HG03139 (cell line): ENCODE measurements at regions not wholly inside any gene's neighbourhood (a gene's known extent, or its start where the extent isn't known, plus 50 kb on each side); places are given as distances from the start of the nearest gene placed in this dataset.

Experiments used
- ATAC-seq: cut with Tn5 transposase; IDR thresholded peaks from one replicate; pipeline ENCODE4 v1.9.1; 2021; ENCODE audit not compliant: unreplicated experiment

DNA sequence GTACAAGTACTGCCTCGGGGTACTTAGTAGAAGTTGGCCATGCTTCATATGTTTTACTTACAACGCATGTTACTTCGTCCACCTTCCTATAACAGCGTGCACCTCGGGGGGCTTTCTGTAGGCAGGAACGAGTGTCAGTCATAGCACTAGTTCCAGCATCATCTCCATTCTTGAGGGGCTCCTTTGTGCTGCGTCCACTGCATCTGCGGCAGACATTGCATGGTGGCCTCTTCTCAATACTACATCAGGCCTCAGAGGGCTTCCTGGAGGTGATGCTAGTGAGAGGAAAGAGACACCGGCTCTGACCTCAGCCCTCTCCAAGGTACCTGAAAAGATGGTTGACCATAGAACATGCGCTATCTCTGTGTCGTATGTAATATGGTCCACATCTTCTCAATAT is 121.2 kb upstream of the RTL1 start:
- ATAC-seq: no peak

DNA sequence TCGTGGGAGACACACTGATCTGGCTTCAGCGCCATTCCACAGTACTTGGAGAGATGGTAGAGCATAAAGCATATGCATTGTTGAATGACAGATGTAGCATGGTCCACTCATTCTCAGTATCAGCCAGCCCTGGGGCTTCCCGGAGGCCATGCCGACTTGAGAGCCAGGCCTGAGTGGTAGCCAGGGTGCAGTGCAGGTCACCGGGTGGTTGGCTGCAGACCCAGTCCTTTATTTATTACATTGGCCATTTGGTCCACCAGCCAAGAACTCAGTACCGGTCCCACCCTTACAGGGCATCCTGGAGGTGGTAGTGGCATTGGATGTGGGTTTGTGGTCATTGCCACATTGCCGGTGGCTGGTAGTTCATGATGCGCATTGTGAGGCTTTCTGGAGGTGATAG is 121.6 kb upstream of the RTL1 start:
- no peak for ATAC-seq

DNA sequence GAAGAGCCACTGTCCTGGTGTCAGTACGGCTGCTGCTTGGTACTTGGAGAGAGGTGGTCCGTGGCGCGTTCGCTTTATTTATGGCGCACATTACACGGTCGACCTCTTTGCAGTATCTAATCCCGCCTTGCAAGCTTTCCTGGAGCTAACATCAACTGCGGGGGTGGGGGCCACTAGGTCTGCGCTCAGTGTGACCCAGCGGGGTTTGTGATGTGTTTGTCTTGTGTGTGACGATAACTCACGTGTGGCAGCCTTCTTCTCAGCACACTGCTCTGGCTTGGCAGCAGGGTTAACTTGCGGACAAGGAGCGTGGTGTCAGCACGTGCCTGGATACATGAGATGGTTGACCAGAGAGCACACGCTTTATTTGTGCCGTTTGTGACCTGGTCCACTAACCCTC is 122.2 kb upstream of the RTL1 start:
- no peak for ATAC-seq

DNA sequence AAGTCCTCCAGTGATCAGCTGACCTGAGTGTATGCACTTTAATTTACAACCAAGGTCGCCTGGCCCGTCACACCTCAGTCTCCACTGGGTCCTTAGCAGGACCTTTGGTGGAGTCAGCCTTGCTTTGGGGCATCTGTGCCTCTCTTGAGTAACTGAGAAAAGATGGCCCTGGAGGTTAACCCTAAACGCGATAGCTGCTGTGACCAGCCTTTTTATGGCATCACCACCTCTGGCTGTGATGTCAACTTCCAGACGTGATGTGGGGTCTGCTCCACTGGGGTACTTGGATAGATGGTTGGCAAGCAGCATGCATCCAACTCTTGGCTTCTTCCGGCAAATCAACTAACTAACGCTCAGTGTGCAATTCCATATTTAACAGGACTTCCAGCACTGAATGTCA is 122.8 kb upstream of the RTL1 start:
- ATAC-seq: no peak

DNA sequence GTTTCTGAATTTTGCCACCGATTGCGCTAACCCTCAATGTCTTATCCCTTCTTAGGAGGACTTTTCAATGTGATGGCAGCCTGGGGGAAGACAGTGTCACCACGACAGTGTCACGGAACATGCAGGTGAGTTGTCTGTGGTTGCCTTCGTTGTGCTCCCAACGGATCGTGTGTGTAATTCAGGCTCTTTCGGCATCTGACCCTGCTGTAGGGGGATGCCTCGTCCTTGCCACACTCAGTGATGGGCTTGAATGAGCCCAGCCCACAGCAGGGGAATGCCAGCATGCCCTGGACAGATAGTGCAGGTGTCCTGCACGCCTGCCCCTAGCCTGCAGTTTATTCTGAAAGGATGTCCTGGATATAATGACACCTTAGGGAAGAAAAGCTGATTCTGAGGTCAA is 123.8 kb upstream of the RTL1 start:
- no peak for ATAC-seq

DNA sequence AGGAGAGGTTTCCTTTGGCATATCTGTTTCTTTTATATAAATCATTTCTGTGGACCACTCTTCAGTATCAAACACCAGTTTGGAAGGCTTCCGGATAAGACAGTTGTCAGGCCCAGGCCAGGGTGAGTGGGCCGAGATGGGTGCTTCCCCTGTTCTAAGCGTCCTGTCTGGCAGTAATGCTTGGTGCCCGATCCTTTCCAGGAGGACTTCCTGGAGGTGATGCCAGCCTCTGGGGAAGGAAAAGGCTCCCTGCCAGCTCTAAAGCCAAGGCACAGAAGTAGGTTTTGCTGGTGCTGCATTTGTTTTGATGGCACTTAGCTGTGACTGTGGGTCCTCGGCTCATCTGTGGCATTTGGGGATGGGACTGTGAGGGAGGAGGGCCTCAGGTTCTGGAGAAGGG is 124.4 kb upstream of the RTL1 start:
- no peak for ATAC-seq

DNA sequence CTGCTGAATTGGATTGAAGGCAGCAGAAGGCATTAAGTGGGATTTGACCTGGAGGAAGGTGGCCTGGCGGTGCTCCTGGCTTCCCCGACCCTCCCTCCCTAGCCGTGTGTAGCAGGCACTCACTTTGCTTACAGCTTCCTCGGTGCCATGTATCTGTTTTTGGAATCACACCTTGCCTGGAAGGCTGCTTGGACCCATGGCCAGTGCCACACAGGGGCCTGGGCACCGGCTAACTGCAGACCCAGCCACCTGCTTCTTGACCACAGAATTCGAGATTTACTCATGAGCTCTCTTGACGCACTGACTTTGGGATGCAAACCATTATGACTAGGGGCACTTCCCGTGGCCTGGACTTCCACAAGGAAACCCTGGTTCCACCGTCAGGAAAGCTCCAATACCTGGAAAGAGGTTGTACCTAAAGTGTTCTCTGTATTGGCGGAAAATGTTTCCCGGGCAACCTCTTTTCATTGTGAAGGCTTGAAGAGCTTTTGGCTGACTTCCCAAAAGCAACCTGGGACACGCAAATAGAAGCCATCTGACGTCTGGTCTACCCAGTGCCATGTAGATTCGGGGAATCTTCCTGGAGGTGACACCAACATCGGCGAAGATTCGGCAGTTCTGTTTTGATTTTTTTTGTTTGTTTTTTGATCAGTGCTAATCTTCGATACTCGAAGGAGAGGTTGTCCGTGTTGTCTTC is 125.6 kb upstream of the RTL1 start:
- no peak for ATAC-seq

DNA sequence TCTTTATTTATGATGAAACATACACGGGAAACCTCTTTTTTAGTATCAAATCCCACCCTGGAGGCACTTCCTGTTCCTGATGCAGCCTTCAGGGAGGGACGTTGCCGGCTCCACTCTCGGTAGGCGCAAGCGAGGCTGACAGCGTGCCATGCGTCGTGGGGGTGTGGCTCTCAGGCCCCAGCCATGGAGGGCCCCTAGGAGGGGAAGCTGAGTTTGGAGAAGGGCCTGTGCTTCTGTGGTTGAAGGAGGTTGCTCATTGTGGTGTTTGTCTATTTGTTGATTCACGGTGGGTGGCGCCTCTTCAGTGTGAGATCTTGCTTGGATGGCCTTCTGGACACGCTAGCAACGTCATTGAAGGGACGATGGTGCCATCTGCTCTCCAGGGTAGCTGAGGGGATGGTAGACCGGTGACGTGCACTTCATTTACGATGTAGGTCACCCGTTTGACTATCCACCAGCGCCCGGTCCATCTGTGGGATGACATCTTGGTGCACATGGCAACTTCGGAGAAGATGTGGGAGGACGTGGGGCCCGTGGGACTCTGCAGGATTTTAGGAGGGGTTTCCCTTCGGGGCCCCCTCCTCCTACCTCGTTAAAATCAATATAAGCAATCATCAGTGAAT is 126.3 kb upstream of the RTL1 start:
- no peak for ATAC-seq

DNA sequence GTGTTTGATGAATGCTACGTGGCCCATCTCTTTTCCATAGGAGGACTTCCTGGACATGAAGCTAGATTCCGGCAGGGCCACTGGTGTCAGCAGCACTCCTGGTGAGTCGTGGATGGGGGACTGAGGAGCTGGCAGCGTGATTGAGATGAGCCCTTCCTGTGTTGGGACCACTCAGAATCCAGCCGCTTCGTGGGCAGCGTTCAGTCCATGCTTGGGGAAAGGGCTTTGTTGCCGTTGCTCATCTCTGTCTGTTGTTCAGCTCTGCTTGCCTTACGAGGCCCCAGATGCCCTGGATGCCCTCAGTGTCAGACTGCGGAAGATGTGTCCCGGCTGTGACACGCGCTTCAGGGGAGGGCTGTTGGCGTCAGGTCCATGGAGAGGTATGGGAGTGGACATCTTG is 127.1 kb upstream of the RTL1 start:
- ATAC-seq: no peak

DNA sequence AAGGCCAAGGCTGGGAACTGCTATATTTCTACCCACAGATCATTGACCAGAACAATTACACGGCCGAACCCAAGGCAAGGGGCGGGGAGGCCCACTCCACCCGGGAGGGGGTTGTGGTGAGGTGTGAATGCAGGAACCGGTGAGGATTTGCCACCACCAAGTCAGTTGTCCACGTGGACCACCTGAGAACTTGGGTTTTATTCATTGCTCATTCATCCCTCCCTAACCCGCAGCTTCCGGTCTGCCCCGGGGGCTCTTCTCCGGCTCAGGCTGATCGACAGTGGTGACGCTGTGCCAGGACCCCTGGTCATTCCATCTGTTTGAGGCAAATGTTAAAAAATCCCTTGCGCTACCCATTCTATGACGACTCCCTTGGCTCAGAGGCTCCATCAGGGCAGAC is 127.7 kb upstream of the RTL1 start:
- ATAC-seq: no peak

DNA sequence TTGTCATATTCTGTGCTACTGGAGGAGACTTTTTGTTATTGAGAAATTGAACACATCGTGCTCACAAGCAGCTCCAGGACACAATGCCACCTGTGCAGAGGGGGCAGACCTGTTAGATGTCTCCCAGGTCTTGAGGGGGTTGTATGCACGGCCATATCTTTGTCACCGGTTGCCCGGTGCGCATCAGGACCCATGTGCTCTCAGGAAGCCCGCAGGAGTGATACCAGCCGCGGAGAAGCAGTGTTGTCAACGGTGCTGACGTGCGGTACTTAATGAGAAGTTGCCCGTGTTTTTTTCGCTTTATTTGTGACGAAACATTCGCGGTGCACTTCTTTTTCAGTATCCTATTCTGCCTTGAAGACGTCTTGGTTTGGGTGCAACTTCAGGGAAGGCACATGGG is 128.2 kb upstream of the RTL1 start:
- ATAC-seq: no peak

DNA sequence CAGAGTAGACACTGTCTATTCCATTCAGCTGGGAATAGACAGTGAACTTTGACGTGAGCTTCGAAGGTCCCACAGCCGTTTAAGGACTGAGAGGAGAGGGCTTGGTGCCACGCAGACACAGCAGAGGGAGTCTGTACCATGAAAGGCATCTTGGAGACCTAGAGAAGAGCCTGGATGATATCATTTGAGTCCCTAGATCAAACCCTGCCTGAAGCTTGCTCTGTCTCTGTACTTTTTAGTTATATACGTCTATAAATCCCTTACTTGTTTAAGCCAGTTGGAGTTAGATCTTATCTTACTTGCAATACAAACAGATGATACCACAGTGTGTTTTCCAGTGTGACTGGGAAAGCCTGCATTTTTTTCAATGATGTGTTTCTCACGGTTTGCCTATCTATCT is 128.9 kb upstream of the RTL1 start:
- ATAC-seq: no peak

DNA sequence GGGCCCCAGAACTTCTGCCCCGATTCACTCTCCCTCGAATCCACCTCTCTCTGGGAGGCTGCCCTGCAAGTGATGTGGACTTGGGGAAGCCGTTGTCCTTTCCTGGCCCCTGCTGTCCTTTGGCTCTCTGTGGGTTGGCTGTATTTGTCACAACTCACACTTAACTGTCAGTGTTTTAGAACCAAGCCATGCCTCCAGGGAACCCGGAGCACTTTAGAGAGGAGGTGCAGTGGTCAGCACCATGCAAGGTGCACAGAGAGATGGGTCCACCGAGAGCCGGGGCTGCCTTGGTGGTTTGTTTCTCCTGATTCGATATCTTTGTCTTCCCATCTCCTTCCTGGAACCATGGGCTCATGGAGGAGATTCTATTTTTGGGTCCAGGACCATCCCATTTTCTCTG is 129.5 kb upstream of the RTL1 start:
- ATAC-seq: no peak

DNA sequence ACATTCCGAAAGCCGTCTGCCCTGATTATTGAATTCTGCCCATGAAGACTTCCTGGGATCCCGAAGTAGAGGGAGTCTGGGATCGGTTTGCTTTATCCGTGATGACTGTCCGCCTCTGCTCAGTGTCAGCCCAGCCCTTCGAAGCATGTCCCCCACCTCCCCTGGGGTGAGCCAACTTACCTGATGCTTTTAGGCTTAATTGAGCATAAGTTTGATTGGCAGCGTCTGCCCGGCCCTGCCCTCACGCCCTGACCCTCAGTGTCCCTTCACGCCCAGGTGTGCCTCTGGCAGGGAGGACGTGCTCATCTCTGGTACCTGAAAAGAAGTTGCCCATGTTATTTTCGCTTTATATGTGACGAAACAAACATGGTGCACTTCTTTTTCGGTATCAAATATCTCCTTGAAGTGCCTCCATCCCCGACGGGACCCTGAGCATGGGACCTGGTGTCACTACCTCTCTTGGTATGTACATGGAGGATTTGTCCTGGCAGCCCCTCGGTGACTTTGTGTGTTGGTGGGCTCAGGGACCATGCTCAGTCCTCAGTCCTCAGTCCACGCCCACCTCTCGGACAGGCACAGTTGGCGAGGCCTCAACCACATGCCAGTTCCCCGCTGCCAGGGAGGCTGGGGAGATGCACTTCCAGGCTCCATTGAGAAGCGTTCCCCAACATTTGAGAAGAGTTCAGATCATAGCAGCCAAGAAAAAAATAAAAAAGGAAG is 130.1 kb upstream of the RTL1 start:
- no peak for ATAC-seq

DNA sequence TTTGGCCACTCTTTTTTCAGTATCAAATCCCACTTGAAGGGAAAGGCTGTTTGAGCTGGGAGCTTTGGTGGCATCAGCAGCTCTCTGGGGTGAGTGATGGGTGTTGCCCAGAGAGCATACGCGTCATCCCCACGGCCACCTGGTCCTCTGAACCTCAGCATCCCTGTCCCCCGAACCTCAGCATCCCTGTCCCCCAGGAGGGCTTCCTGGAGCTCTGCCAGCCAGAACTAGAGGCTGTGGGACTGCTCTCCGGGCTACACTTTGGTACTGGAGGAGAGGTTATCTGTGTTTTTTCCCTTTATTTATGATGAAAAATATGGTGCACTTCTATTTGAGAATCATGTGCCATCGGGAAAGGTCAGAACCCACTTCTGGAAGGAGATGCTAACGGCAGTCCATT is 131.5 kb upstream of the RTL1 start:
- no peak for ATAC-seq

DNA sequence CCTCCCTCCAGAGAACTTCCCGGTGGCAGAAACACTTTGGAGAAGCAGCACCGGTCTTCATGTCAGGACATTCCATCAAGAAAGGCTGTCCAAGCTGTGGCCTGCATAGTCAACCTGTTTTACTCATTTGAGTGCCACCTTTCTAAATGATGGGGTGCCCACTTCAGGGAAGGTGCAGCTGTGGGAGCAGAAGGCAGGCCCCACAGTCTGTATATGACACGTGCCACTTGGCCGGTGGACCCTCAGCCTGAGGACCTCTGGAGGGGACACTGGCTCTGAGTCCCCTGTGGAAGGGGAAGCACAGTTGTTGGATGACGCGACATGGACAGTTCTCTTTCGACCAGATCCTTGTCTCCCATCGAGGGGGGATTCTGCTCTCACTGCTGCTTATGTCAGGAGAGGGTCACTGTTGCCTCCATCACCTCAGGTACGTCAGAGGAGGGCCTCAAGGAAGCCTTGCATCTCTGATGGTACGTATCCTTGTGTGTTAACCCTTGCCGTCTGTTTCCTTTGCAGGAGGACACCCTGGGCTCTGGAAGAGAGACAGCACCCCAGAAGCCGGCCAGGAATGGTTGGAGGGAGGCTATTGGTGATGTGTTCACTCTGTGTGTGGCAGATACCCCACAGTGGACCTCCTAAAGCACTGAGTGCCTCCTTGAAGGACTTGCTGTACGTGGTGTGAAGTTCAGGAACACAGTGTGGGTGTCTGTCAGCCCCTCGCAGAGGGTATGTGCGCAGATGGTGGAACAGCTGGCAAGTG is 132.1 kb upstream of the RTL1 start:
- ATAC-seq: no peak

DNA sequence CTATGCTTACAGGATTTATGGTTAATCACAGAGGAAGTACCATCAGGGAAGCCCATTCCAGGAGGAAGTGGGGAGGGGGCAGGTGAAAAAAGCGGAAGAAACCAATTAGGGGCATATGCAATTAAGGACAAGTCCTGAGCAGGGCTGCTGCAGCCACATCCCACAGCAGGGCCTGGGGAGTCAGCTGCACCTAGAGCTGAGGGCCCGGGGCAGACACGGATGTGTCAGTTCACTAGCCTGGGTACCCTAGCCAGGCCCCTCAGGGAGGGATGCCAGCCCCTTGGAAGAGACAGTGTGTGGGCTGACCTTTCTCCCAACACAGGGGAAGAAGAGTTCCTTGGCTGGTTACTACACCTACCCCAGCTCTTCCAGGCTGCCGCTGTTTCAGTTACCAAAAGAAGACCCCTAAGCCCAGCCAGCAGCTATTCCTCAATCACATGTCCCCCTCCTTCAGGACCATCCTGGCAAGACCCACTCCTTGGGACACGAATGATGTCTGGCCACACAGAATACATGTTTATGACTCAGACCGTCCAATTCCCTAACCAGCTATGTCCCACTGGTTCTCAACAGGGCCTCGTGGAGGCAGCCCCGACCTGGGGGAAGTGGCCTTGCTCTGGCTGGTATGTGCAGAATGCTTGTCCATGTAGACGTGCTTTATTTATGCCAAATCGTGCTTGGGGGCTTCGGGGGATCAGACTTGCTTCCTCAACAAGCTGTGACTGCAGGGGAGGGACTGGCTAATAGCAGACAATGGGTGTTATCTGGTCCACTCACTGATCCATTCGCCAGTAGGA is 133.7 kb upstream of the RTL1 start:
- no peak for ATAC-seq

DNA sequence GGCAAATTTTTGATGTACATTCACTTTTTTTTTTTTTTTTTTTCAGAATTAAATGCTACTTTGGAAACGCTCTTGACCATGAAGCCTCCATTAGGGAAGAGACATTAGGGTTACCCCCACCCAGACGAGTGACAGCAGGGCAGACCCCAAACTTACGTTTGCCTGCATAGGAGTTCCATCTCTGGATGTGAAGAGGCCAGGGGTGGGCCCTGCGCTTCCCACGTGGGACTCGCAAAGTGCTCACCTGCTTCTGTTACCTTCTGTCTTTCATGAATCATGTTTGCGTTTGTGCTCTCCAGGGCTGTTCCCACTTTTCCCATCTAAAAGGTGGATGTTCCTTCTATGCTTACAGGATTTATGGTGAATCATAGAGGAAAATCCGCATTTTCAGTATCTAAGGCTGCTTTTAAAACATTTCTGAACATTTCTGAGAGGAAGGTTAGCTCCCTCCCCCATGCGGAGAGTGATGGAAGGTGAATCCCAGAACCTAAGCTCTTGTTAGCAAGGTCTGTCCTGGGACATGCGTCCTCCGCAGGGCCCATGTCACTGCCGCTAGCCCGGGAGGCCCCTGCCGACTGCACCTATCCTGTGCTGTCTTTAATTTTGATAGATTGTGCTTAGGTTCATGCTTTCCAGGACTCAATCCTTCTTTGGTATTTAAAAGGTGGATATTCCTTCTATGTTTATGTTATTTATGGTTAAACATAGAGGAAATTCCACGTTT is 135.7 kb upstream of the RTL1 start:
- ATAC-seq: no peak

DNA sequence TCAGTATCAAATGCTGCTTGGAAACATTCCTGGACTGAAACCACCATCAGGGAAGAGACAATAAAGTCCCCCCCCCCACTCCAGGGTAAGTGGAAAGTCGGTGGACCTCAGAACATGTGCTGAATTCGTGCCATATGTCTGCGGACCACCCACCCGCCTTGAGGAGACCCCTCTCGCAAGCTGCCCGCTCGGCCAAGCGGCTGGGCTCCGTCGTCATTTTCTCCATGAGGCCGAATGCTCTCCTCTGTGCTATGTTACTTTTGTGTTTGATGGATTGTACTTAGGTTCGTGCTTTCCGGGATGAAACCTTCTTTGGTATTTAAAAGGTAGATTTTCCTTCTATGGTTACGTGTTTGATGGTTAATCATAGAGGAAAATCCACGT is 136.2 kb upstream of the RTL1 start:
- no peak for ATAC-seq
